Kidney (tissue), 13 donors: ENCODE measurements at regions not wholly inside any gene's neighbourhood (a gene's known extent, or its start where the extent isn't known, plus 50 kb on each side); places are given as distances from the start of the nearest gene placed in this dataset.

Experiments used
- DNase-seq, 5 donors: peaks; one replicate each; pipeline ENCODE4 v3.0.0-alpha.2; 2013 to 2020
- FAIRE-seq: peaks from 2 replicates; lab custom pipeline; 2012; peaks lifted over from hg19 to GRCh38; lab: Jason Lieb, UNC
- H3K27ac ChIP-seq, 2 donors: one replicate each; pipeline ENCODE4 v1.7.0; 2013; ENCODE audit warnings: low read depth in 2 of 2, low read length in 2 of 2, inconsistent platforms in 1 of 2
- H3K27me3 ChIP-seq: one replicate; pipeline ENCODE4 v1.7.1; 2013; ENCODE audit warnings: low read length, inconsistent platforms; ENCODE audit not compliant: control insufficient read depth, insufficient read depth
- H3K36me3 ChIP-seq, 3 donors: one replicate each; pipeline versions ENCODE4 v1.7.0 to v1.7.1; 2013; ENCODE audit warnings: low read length in 3 of 3, control low read depth in 1 of 3, inconsistent platforms in 1 of 3; ENCODE audit not compliant: insufficient read depth in 3 of 3, control insufficient read depth in 2 of 3
- H3K4me1 ChIP-seq, 3 donors: one replicate each; pipeline versions ENCODE4 v1.7.0 to v1.7.1; 2013; ENCODE audit warnings: low read length in 3 of 3, inconsistent platforms in 1 of 3, low read depth in 1 of 3; ENCODE audit not compliant: control insufficient read depth in 2 of 3, insufficient read depth in 2 of 3
- H3K4me3 ChIP-seq, 3 donors: one replicate each; pipeline versions ENCODE4 v1.7.0 to v1.8.1; 2013; ENCODE audit warnings: low read length in 3 of 3, control low read depth in 1 of 3, inconsistent platforms in 1 of 3
- H3K9ac ChIP-seq, 3 donors: one replicate each; pipeline versions ENCODE4 v1.7.0 to v1.7.1; 2013; ENCODE audit warnings: low read length in 3 of 3, control low read depth in 1 of 3, inconsistent platforms in 1 of 3
- H3K9me3 ChIP-seq, 3 donors: one replicate each; pipeline versions ENCODE4 v1.7.0 to v1.7.1; 2013; ENCODE audit warnings: low read length in 3 of 3, control low read depth in 1 of 3, inconsistent platforms in 1 of 3; ENCODE audit not compliant: control insufficient read depth in 2 of 3, insufficient read depth in 1 of 3
- intact Hi-C: fragments of 100-400 bp; cut with DNase I; formaldehyde crosslinking; loops from one replicate; pipeline ENCODE4 v1.11.1; 2022
- TF ChIP-seq, protein P1 (sequence below): IDR thresholded peaks from 3 replicates; pipeline ENCODE4 v1.5.1; 2012; ENCODE audit warnings: mild to moderate bottlenecking, moderate library complexity, borderline replicate concordance; ENCODE audit not compliant: insufficient read depth; ENCODE audit errors: extremely low read depth
- donor health status: control.
- donor health status: control.
- donor health status: control.
- donor health status: control.
- donor health status: control.
- donor health status: DM: yes; HTN: yes; CAD: no.
- donor health status: Normal renal cell carcinoma (clear cell type).

- H3K27ac ChIP-seq, result no peak overlapping the region
- no peaks in the 10 kb centered on the region for H3K4me1 ChIP-seq
- no peak for FAIRE-seq
- TF ChIP-seq, protein P1, sequence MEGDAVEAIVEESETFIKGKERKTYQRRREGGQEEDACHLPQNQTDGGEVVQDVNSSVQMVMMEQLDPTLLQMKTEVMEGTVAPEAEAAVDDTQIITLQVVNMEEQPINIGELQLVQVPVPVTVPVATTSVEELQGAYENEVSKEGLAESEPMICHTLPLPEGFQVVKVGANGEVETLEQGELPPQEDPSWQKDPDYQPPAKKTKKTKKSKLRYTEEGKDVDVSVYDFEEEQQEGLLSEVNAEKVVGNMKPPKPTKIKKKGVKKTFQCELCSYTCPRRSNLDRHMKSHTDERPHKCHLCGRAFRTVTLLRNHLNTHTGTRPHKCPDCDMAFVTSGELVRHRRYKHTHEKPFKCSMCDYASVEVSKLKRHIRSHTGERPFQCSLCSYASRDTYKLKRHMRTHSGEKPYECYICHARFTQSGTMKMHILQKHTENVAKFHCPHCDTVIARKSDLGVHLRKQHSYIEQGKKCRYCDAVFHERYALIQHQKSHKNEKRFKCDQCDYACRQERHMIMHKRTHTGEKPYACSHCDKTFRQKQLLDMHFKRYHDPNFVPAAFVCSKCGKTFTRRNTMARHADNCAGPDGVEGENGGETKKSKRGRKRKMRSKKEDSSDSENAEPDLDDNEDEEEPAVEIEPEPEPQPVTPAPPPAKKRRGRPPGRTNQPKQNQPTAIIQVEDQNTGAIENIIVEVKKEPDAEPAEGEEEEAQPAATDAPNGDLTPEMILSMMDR, result no peak
- no peak overlapping the region for H3K4me3 ChIP-seq
- no peaks in the 10 kb centered on the region for H3K36me3 ChIP-seq
- H3K9ac ChIP-seq, result no peak overlapping the region
- DNase-seq, result no peak
- no peaks in the 10 kb centered on the region for H3K27me3 ChIP-seq
- H3K9me3 ChIP-seq, result no peaks in the 10 kb centered on the region
- intact Hi-C loops, result no loop called here
Observed at GRCh38 chr6:133160536-133160935, 80.6 kb upstream of the EYA4 start.

DNA sequence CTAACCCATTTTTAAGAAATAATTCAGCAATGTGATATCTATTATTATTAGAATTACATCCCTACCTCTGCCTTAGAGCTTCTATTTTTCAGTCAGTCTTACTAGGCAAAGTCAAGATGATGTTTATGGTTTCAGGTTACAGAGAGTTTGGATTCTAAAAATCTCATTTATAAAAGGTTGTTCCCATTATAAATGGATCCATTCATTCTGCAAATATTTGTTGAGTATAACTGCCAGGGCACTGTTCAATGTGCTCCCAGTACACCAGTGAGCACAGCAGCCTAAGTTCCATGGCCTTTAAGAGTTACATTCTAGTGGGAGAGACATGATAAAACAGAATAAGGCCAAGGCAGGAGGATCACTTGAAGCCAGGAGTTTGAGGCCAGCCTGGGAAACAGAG lies 75.9 kb upstream of the EYA4 start:
- Histone ChIP-seq H3K27ac (no peak overlapping the region), H3K4me1 (no peaks in the 10 kb centered on the region), H3K9ac (no peak overlapping the region), H3K36me3 (no peaks in the 10 kb centered on the region), H3K9me3 (no peaks in the 10 kb centered on the region), H3K27me3 (no peaks in the 10 kb centered on the region), H3K4me3 (no peak overlapping the region)
- FAIRE-seq (no peak), DNase-seq (no peak)
- intact Hi-C loops, result no loop called here
- TF ChIP-seq, protein P1, result no peak

- FAIRE-seq, result no peak
- H3K36me3 ChIP-seq, result no peaks in the 10 kb centered on the region
- DNase-seq, result no peak
- H3K9me3 ChIP-seq, result no peaks in the 10 kb centered on the region
- H3K27ac ChIP-seq, result no peak overlapping the region
- TF ChIP-seq, protein P1, result no peak
- no peaks in the 10 kb centered on the region for H3K27me3 ChIP-seq
- no peak overlapping the region for H3K9ac ChIP-seq
- intact Hi-C loops, result no loop called here
- no peaks in the 10 kb centered on the region for H3K4me1 ChIP-seq
- H3K4me3 ChIP-seq, result no peak overlapping the region
Observed at GRCh38 chr6:133166766-133167165, 74.4 kb upstream of the EYA4 start.

DNA sequence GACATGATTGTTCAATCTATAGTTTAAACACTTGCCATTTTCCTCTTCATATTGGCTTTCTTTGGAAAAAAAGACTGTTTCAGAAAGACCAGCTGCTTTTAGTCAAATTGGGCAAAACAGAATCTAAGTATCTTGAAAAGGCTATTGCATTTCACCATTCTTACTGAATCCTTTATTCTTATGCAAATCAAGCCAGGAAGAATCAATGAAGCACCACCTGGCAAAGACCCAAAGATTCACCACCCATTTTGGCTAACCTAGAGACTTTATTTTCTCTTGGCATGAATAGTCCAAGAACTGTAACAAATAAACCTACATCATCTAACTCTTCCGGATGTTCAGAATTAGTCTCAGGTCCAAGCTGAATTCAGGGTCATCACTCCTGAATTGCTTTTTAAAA lies 71.3 kb upstream of the EYA4 start:
- Histone ChIP-seq H3K36me3 (no peaks in the 10 kb centered on the region), H3K9me3 (no peaks in the 10 kb centered on the region), H3K9ac (no peak overlapping the region), H3K27me3 (no peaks in the 10 kb centered on the region), H3K27ac (no peak overlapping the region), H3K4me3 (no peak overlapping the region), H3K4me1 (no peaks in the 10 kb centered on the region)
- TF ChIP-seq, protein P1, result no peak
- no peak for FAIRE-seq
- DNase-seq, result no peak
- intact Hi-C loops, result no loop called here
